ENCODE measurements at regions not wholly inside any gene's neighbourhood (a gene's known extent, or its start where the extent isn't known, plus 50 kb on each side); places are given as distances from the start of the nearest gene placed in this dataset.

DNA sequence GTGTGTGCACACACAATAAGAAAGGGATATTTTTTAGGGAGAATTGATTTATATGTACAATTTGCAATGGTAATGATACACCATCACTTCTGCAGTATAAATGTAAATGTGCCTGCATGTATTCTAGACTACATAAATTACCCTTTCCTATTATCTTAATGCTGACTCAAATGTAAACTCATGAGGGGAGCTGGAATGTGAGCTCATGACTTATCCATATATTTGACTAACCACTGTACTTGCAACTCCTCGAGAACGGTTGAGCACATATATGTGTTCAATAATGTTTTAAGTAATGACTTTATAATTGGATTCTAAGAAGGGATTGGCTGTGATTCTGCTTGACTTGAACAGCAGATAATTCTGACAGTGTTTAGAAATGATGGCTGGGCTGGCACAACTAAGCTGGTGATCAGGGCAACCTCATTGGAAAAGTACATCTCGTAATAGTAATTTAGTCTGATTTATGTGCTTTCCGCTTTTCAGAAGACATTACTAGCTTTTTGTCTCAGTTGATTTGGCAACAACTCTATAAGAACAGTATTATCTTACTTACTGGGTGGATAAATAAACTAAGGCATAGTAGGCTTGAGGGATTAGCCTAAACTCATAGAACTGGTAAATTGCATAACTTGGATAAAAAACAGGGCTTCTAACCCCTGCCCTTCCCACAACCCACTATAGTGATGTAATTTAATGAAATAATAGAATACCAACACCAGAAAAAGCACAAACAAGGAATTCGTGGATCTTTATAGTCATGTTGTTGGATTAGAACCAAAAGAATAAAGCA is 130.2 kb upstream of the SPEF2 start:
- H3K27ac Mint-ChIP-seq = no peak overlapping the region

GRCh38 chr5:35485487-35485886 is 132.2 kb upstream of the SPEF2 start:
- H3K4me1 Mint-ChIP-seq (ENCODE audit: low read depth) = peaks cover 17% of the 10 kb centered on the region
- no peaks in the 10 kb centered on the region for H3K27me3 Mint-ChIP-seq
- H3K4me3 Mint-ChIP-seq (ENCODE audit: low read depth) = no peak overlapping the region
- TF ChIP-seq, protein P1, sequence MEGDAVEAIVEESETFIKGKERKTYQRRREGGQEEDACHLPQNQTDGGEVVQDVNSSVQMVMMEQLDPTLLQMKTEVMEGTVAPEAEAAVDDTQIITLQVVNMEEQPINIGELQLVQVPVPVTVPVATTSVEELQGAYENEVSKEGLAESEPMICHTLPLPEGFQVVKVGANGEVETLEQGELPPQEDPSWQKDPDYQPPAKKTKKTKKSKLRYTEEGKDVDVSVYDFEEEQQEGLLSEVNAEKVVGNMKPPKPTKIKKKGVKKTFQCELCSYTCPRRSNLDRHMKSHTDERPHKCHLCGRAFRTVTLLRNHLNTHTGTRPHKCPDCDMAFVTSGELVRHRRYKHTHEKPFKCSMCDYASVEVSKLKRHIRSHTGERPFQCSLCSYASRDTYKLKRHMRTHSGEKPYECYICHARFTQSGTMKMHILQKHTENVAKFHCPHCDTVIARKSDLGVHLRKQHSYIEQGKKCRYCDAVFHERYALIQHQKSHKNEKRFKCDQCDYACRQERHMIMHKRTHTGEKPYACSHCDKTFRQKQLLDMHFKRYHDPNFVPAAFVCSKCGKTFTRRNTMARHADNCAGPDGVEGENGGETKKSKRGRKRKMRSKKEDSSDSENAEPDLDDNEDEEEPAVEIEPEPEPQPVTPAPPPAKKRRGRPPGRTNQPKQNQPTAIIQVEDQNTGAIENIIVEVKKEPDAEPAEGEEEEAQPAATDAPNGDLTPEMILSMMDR (IDR thresholded peaks at IDR 0.05; ENCODE audit: unreplicated experiment) = no peak
- no peak for DNase-seq (ENCODE audit: low spot score, unreplicated experiment)
- no peaks in the 10 kb centered on the region for H3K36me3 Mint-ChIP-seq (ENCODE audit: insufficient read depth)
- no peaks in the 10 kb centered on the region for H3K9me3 Mint-ChIP-seq (ENCODE audit: low read depth)
- H3K27ac Mint-ChIP-seq = no peak overlapping the region

More for the DNA sequence above, 130.2 kb upstream of the SPEF2 start:
- no peak for DNase-seq (ENCODE audit: low spot score, unreplicated experiment)
- no peaks in the 10 kb centered on the region for H3K36me3 Mint-ChIP-seq (ENCODE audit: insufficient read depth)
- no peaks in the 10 kb centered on the region for H3K27me3 Mint-ChIP-seq
- TF ChIP-seq, protein P1 (IDR thresholded peaks at IDR 0.05; ENCODE audit: unreplicated experiment) = no peak
- H3K4me1 Mint-ChIP-seq (ENCODE audit: low read depth) = peaks cover 17% of the 10 kb centered on the region
- H3K4me3 Mint-ChIP-seq (ENCODE audit: low read depth) = no peak overlapping the region
- no peaks in the 10 kb centered on the region for H3K9me3 Mint-ChIP-seq (ENCODE audit: low read depth)

GRCh38 chr5:35484241-35484640 is 133.4 kb upstream of the SPEF2 start:
- Mint-ChIP-seq H3K36me3 (ENCODE audit: insufficient read depth) (no peaks in the 10 kb centered on the region), H3K4me1 (ENCODE audit: low read depth) (peaks cover 25% of the 10 kb centered on the region), H3K27ac (no peak overlapping the region), H3K4me3 (ENCODE audit: low read depth) (no peak overlapping the region), H3K9me3 (ENCODE audit: low read depth) (no peaks in the 10 kb centered on the region), H3K27me3 (no peaks in the 10 kb centered on the region)
- DNase-seq (ENCODE audit: low spot score, unreplicated experiment) = no peak
- TF ChIP-seq, protein P1 (IDR thresholded peaks at IDR 0.05; ENCODE audit: unreplicated experiment) = no peak

DNA sequence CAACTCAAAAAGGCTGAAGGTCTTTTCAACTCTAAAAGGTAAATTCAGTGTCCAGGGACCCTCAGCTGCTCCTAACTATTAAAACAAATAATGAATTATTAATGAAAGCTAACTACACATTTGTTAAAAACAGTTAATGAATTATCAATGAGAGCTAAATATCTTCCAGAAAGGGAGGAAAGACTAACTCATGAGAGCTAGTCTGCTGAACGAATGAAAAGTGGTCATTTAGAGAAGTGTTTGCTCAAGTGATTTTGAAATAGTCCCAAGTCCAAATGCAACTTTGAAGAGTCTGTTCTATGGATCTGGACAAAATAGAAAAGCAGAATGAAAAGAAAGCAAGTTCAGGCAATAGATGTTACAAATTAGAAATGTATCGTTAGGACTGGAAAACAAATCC is 133.9 kb upstream of the SPEF2 start:
- Mint-ChIP-seq H3K9me3 (ENCODE audit: low read depth) (no peaks in the 10 kb centered on the region), H3K27ac (no peak overlapping the region), H3K27me3 (no peaks in the 10 kb centered on the region)

DNA sequence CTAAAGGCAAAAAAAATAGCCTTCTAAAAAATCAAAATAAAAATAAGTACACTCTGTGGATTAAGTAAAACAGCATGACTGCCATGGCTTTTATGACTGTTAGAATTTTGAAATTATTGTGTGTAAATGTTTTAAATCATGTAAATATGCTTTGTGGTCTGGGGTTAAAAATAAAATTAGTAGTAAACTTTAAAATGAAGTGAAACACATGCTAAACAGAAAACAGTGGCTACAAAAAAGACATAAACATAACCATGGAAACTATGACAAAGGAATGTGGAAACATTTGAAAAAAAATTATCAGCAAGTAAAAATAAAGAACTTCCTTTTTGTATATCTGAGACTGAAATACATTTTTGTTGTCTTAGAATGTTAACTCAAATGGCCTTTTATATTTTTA is 134.5 kb upstream of the SPEF2 start:
- TF ChIP-seq, protein P1 (IDR thresholded peaks at IDR 0.05; ENCODE audit: unreplicated experiment) = no peak
- no peaks in the 10 kb centered on the region for H3K36me3 Mint-ChIP-seq (ENCODE audit: insufficient read depth)
- H3K27ac Mint-ChIP-seq = no peak overlapping the region
- DNase-seq (ENCODE audit: low spot score, unreplicated experiment) = no peak
- H3K27me3 Mint-ChIP-seq = no peaks in the 10 kb centered on the region
- H3K9me3 Mint-ChIP-seq (ENCODE audit: low read depth) = no peaks in the 10 kb centered on the region
- peaks cover 29% of the 10 kb centered on the region for H3K4me1 Mint-ChIP-seq (ENCODE audit: low read depth)
- no peak overlapping the region for H3K4me3 Mint-ChIP-seq (ENCODE audit: low read depth)

More for the DNA sequence above, 133.9 kb upstream of the SPEF2 start:
- DNase-seq (ENCODE audit: low spot score, unreplicated experiment) = no peak
- Mint-ChIP-seq H3K36me3 (ENCODE audit: insufficient read depth) (no peaks in the 10 kb centered on the region), H3K4me1 (ENCODE audit: low read depth) (peaks cover 28% of the 10 kb centered on the region), H3K4me3 (ENCODE audit: low read depth) (no peak overlapping the region)
- TF ChIP-seq, protein P1 (IDR thresholded peaks at IDR 0.05; ENCODE audit: unreplicated experiment) = no peak
